Pancreas (tissue), 10 donors: ENCODE measurements at regions not wholly inside any gene's neighbourhood (a gene's known extent, or its start where the extent isn't known, plus 50 kb on each side); places are given as distances from the start of the nearest gene placed in this dataset.

Experiments used
- ATAC-seq, 4 donors: fragments of 200-7000 bp; cut with Tn5 transposase; one replicate each; pipeline versions ENCODE4 v1.8.0 to v1.9.1; 2020; ENCODE audit warnings: mild to moderate bottlenecking in 4 of 4, moderate library complexity in 4 of 4
- DNase-seq, 6 donors: peaks; one replicate each; pipeline ENCODE4 v3.0.0-alpha.2; 2020
- FAIRE-seq: peaks from 2 replicates; lab custom pipeline; 2012; peaks lifted over from hg19 to GRCh38; lab: Jason Lieb, UNC
- H3K27ac ChIP-seq, 4 donors: fragments of 200-600 bp; sonication (generic); 1 replicate in 3 of 4; 2 replicates in 1 of 4; pipeline versions ENCODE4 v1.5.0 to v1.8.0; 2020
- H3K27me3 ChIP-seq, 4 donors: fragments of 200-600 bp; one replicate each; pipeline ENCODE4 v1.8.0; 2021
- H3K36me3 ChIP-seq, 3 donors: fragments of 200-600 bp; sonication (generic) in 1 of 3; one replicate each; pipeline versions ENCODE4 v1.5.0 to v1.8.0; 2020 to 2021
- H3K4me1 ChIP-seq, 3 donors: fragments of 200-600 bp; one replicate each; pipeline ENCODE4 v1.8.0; 2021
- H3K4me3 ChIP-seq, 4 donors: fragments of 200-600 bp; sonication (generic) in 2 of 4; one replicate each; pipeline versions ENCODE4 v1.5.0 to v1.8.0; 2020 to 2021
- H3K9me3 ChIP-seq, 4 donors: fragments of 200-600 bp; one replicate each; pipeline ENCODE4 v1.8.0; 2021
- WGBS, 2 donors: extraction: QIAGEN DNeasy Blood & Tissue Kit; methylation state at CpG; one replicate each; pipeline ENCODE4 v1.1.7; 2013; 5-methylcytosine and 5-hydroxymethylcytosine counted together
- intact Hi-C, 3 donors: fragments of 100-400 bp; cut with DNase I; formaldehyde crosslinking; loops; one replicate each; pipeline versions ENCODE4 v1.11.1 to v1.14.2; 2022
- TF ChIP-seq, protein P1 (sequence below), 4 donors: fragments of 200-600 bp; sonication (generic) in 3 of 4; IDR thresholded peaks; one replicate each; pipeline versions ENCODE4 v1.5.0 to v1.8.0; 2021; ENCODE audit warnings: antibody characterized with exemption in 4 of 4
- donor health status: healthy with polysubstance abuse.
- donor health status: DM: no; HTN: no; CAD: no; lungs with moderate emphysema.
- donor health status: DM: no; HTN: no; CAD: no.
- donor health status: control.
- donor health status: control.
- donor health status: Bipolar disorder and iron deficiency.
- donor health status: DM: yes; HTN: yes; CAD: no.
- donor health status: DM: no; HTN: no; CAD: no.
- donor health status: DM: no; HTN: no; CAD: no.
- donor health status: DM: yes; HTN: yes; CAD: no.

DNA sequence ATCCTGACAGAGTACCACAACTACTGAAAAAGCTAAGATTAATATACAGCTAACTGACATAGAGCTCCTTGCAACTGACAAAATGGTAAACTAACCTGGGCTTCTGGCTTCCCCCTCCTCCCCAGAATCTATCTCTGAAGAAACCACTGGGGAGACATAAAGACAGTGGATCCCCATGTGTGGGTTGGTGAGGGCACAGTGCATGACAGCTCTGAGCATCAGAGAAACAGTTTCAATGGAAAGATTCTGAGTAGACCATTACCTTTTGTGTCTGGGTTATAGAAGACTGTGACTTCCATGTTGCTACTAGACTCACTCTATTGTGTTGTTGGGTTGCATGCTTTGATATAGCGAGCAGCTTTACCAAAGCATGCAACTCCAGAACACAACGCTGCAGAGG, 247.4 kb downstream of the EFCAB11 start:
- Histone ChIP-seq H3K27me3 (no peaks in the 10 kb centered on the region), H3K4me3 (no peak overlapping the region), H3K4me1 (peaks cover 0 to 3% (median 0%) of the 10 kb centered on the region in 3 donors), H3K9me3 (no peaks in the 10 kb centered on the region), H3K27ac (no peak overlapping the region), H3K36me3 (no peaks in the 10 kb centered on the region)
- TF ChIP-seq, protein P1, sequence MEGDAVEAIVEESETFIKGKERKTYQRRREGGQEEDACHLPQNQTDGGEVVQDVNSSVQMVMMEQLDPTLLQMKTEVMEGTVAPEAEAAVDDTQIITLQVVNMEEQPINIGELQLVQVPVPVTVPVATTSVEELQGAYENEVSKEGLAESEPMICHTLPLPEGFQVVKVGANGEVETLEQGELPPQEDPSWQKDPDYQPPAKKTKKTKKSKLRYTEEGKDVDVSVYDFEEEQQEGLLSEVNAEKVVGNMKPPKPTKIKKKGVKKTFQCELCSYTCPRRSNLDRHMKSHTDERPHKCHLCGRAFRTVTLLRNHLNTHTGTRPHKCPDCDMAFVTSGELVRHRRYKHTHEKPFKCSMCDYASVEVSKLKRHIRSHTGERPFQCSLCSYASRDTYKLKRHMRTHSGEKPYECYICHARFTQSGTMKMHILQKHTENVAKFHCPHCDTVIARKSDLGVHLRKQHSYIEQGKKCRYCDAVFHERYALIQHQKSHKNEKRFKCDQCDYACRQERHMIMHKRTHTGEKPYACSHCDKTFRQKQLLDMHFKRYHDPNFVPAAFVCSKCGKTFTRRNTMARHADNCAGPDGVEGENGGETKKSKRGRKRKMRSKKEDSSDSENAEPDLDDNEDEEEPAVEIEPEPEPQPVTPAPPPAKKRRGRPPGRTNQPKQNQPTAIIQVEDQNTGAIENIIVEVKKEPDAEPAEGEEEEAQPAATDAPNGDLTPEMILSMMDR (IDR thresholded peaks at IDR 0.05): no peak
- no peak for FAIRE-seq
- intact Hi-C loops: no loop called here
- no peak for DNase-seq
- ATAC-seq: no peak
- WGBS, 2 donors: 97% methylated on average over 2 of the region's 2 CpGs

DNA sequence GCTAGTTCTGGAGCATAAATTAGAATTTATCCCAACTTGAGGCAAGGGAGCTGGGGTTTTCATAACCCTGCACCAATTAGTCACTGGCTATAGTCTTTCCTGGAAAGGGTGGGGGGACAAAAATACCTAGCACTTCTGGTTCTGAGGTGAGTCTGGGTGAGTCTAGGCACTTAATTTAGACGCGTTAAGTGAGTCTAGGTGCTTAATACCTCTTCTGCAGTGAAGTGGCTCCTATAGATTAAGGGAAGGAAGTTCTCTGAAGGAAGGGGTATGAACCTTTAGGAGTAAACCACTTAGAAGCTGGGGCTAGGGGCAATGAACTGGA, 251.7 kb downstream of the EFCAB11 start:
- 97 to 98% methylated on average over 2 of the region's 2 CpGs for WGBS, 2 donors
- DNase-seq (no peak), ATAC-seq (no peak), FAIRE-seq (no peak)
- no peak overlapping the region for H3K27ac ChIP-seq
- no peaks in the 10 kb centered on the region for H3K36me3 ChIP-seq
- H3K9me3 ChIP-seq: no peaks in the 10 kb centered on the region
- intact Hi-C loops: no loop called here
- H3K4me1 ChIP-seq: peaks cover 0 to 5% (median 0%) of the 10 kb centered on the region in 3 donors
- H3K27me3 ChIP-seq: no peaks in the 10 kb centered on the region
- TF ChIP-seq, protein P1 (IDR thresholded peaks at IDR 0.05): no peak
- no peak overlapping the region for H3K4me3 ChIP-seq

DNA sequence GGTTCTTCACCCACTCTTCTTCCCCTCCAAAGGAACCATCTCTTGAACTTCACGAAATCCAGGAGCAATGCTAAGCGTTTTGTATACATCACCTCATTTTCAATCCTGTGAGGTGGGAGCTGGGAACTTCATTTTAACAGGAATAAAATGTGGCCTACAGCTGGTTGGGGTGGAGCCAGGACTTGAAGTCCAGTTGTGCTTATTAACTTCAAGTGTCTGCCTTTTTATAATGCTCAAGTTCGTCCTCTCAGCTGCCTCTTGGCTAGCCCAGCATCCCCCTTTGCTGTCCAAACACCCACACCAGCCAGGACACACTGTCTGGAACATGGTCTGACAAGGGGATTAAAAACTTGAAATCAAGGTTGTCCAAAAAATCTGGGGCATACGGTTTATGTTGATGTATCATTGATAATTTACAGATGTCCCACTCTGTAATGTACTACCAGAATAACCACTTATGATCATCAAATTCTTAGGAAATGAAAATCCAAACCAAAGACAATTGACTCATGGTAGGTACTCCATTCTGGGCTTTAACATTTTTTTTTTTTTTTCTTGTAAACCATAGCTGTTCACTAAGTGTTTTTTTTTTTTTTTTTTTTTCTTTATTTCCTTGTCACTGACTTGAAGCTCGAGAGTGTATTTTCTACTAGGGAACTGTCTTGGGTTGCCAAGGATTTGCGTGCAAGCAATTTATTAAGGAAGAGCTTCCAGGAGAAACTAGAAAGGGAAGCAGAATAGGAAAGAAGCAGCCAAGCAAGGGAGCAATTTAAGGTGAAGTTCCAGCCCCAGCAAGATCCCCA, 252.3 kb downstream of the EFCAB11 start:
- FAIRE-seq: peak; percentile 29

DNA sequence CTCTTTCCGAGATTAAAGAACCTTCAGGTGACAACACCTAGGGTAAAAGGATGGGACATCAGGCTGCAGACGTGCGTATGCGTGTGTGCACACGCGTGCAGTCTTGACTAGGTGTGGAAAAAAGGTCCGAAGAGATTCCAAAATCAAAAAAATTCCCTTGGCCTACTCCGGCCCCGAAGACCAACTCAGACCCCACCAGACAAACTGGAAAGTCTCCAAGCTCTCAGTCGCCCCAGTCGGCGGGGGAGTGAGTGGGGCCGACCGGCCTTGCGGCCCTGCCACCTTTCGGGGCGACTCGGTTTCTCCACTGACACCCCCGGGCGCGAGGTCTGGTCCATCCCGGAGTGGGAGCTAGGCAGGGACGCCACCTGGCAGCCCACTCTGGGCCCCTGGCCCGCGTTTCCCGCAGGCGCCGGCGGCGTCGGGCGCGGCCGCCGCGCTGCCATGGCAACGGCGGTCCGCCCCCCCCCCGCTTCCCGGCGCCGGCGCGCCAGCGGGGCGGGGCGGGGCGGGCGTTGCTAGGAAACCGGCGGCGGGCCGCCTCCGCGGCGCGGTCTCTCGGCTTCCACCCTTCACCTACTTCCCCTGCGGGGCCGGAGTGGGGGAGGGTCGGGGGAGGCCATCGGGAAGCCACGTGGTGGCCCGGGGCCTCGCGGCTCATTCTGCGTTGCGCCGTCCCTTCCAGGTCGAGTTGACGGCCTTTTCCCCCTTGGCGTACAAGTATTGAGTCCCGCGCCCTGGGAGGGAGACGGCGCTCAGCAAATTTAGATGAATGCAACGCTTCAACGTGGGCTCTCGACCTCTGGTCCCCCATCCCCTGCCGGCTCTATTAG, 253.1 kb downstream of the EFCAB11 start:
- peak; percentile 83 to 94 (median 92) for DNase-seq
- H3K36me3 ChIP-seq: no peaks in the 10 kb centered on the region

More for the DNA sequence above, 252.3 kb downstream of the EFCAB11 start:
- intact Hi-C loops: no loop called here
- ATAC-seq: peak; percentile 10 to 27 (median 14)
- TF ChIP-seq, protein P1 (IDR thresholded peaks at IDR 0.05): no peak
- 53 to 66% methylated on average over 6 of the region's 6 CpGs for WGBS, 2 donors
- H3K4me3 ChIP-seq: peak overlapping the region in 2 of 4 donors; percentile 53 to 65
- peak overlapping the region; percentile 43 to 55 (median 49) for H3K27ac ChIP-seq
- peaks cover 0 to 5% (median 0%) of the 10 kb centered on the region in 3 donors for H3K4me1 ChIP-seq
- no peaks in the 10 kb centered on the region for H3K27me3 ChIP-seq
- no peaks in the 10 kb centered on the region for H3K9me3 ChIP-seq
- no peaks in the 10 kb centered on the region for H3K36me3 ChIP-seq
- peak in 4 of 6 donors; percentile 8 to 24 (median 18) for DNase-seq

More for the DNA sequence above, 253.1 kb downstream of the EFCAB11 start:
- no peaks in the 10 kb centered on the region for H3K9me3 ChIP-seq
- intact Hi-C loops: no loop called here
- WGBS, 2 donors: 4 to 10% methylated on average over 35 to 76 of the region's 81 CpGs
- peak overlapping the region; percentile 34 to 65 (median 59) for H3K4me3 ChIP-seq
- TF ChIP-seq, protein P1 (IDR thresholded peaks at IDR 0.05): no peak
- peaks cover 0 to 5% (median 0%) of the 10 kb centered on the region in 3 donors for H3K4me1 ChIP-seq
- peak; percentile 94 to 97 (median 96) for ATAC-seq
- no peak for FAIRE-seq
- H3K27me3 ChIP-seq: no peaks in the 10 kb centered on the region
- peak overlapping the region; percentile 43 to 55 (median 49) for H3K27ac ChIP-seq
